ENCODE measurements at regions not wholly inside any gene's neighbourhood (a gene's known extent, or its start where the extent isn't known, plus 50 kb on each side); places are given as distances from the start of the nearest gene placed in this dataset.

- TF ChIP-seq CTCF (IDR thresholded peaks at IDR 0.05) (no peak), POLR2A (IDR thresholded peaks at IDR 0.05; ENCODE audit: low read depth) (no peak), POLR2AphosphoS5 (IDR thresholded peaks at IDR 0.05) (no peak), EP300 (IDR thresholded peaks at IDR 0.05) (no peak)
These were observed 766.9 kb upstream of the ADGRL4 start for GRCh38 chr1:79773385-79773784.
